Spinal cord (tissue), 9 donors: ENCODE measurements at regions not wholly inside any gene's neighbourhood (a gene's known extent, or its start where the extent isn't known, plus 50 kb on each side); places are given as distances from the start of the nearest gene placed in this dataset.

ENCODE experiments used
- DNase-seq, 6 donors: peaks; one replicate each; pipeline versions ENCODE4 v3.0.0 to v3.0.0-alpha.2; 2013 to 2015; ENCODE audit warnings: low spot score in 6 of 6, low read depth in 4 of 6
- H3K27ac ChIP-seq: one replicate; pipeline ENCODE4 v1.5.1; 2013; ENCODE audit warnings: low read depth, low read length, control low read depth
- H3K27me3 ChIP-seq: one replicate; pipeline ENCODE4 v1.6.1; 2013; ENCODE audit warnings: low read length; ENCODE audit not compliant: control insufficient read depth, insufficient read depth
- H3K36me3 ChIP-seq: one replicate; pipeline ENCODE4 v1.6.1; 2013; ENCODE audit warnings: low read length; ENCODE audit not compliant: control insufficient read depth, insufficient read depth
- H3K4me1 ChIP-seq: one replicate; pipeline ENCODE4 v1.6.1; 2013; ENCODE audit warnings: low read length; ENCODE audit not compliant: control insufficient read depth, insufficient read depth
- H3K4me3 ChIP-seq: one replicate; pipeline ENCODE4 v1.5.1; 2013; ENCODE audit warnings: low read depth, low read length, control low read depth
- H3K9me3 ChIP-seq: one replicate; pipeline ENCODE4 v1.6.1; 2013; ENCODE audit warnings: low read length; ENCODE audit not compliant: control insufficient read depth, insufficient read depth
- WGBS: methylation state at CpG from one replicate; pipeline ENCODE4 v1.1.5; 2013; ENCODE audit warnings: missing lambda C conversion rate; ENCODE audit not compliant: insufficient coverage; 5-methylcytosine and 5-hydroxymethylcytosine counted together
- donor health status: healthy.

GRCh38 chr5:117431091-117431490, 856.5 kb upstream of the SEMA6A start:
- WGBS, result 86% methylated on average over 1 of the region's 3 CpGs
- Histone ChIP-seq H3K9me3 (no peaks in the 10 kb centered on the region), H3K27ac (no peak overlapping the region), H3K27me3 (no peaks in the 10 kb centered on the region), H3K4me1 (no peaks in the 10 kb centered on the region), H3K36me3 (no peaks in the 10 kb centered on the region), H3K4me3 (no peak overlapping the region)
- DNase-seq, result no peak

- Histone ChIP-seq H3K27ac (no peak overlapping the region), H3K4me1 (no peaks in the 10 kb centered on the region), H3K9me3 (no peaks in the 10 kb centered on the region), H3K4me3 (no peak overlapping the region), H3K36me3 (no peaks in the 10 kb centered on the region), H3K27me3 (no peaks in the 10 kb centered on the region)
- DNase-seq, result no peak
- no CpG with 5 or more reads among the region's 3 CpGs for WGBS
Measured at GRCh38 chr5:117425163-117425562, 850.5 kb upstream of the SEMA6A start.

DNA sequence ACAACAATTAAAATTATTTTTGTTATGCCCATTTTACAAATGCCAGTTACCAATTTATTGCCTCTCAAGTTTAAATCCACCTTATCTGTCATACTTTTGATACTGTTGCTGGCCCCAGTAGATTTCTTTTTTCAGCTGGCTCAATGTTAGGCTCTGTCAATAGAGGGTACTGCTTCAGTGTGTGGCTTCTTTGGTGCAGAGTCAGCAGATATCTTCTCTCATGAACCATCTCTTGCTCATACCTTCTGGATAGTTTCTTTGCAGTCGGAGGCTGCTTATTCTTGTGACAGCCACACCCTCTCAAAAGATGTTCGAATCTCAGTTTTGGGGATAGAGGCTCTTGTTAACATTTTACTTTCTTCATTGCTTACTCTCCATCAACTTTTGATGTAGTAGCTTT, 849.9 kb upstream of the SEMA6A start:
- no peak overlapping the region for H3K27ac ChIP-seq
- H3K9me3 ChIP-seq, result no peaks in the 10 kb centered on the region
- no peaks in the 10 kb centered on the region for H3K27me3 ChIP-seq
- H3K4me3 ChIP-seq, result no peak overlapping the region
- WGBS, result no CpG with 5 or more reads among the region's 2 CpGs
- H3K36me3 ChIP-seq, result no peaks in the 10 kb centered on the region
- H3K4me1 ChIP-seq, result no peaks in the 10 kb centered on the region
- DNase-seq, result no peak

DNA sequence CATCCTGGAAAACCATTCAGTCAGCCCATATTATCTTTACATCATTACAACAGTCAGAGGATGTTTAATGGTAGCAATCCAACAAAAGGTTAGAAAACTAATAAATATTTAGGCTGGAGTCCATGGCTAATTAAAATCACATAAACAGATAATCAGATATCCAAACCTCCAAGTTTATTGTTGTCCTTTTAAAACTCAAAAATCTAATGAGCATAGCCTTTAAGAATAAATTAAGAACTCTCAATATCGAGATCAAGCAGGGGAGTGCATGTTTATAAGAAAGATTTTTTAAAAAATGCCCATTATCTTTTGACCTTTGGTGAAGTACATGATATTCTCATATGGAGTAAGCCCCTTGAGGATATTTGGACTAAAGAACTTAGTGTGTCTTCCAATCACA, 842.9 kb upstream of the SEMA6A start:
- no peak overlapping the region for H3K4me3 ChIP-seq
- no peaks in the 10 kb centered on the region for H3K9me3 ChIP-seq
- no CpG with 5 or more reads among the region's 1 CpG for WGBS
- no peak overlapping the region for H3K27ac ChIP-seq
- H3K4me1 ChIP-seq, result no peaks in the 10 kb centered on the region
- H3K36me3 ChIP-seq, result no peaks in the 10 kb centered on the region
- DNase-seq, result no peak
- no peaks in the 10 kb centered on the region for H3K27me3 ChIP-seq

DNA sequence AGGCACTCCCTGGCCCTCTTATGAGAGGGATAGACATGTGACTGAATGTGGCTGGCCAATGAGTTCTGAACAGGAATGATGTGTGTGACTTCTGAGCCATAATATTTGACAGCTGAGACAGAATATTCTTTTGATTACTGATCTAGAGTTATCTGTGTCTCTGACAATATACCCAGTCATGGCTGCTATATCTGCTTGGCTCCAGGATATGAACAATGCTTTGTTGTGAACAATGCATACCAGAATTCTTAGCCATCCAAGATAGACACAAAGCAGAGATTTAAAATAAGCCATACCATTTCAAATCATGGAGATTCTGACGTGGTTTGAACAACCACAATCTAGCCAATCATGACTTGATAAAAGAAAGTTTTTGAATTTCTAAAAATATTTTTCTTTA, 840.3 kb upstream of the SEMA6A start:
- no CpG with 5 or more reads among the region's 1 CpG for WGBS
- H3K27ac ChIP-seq, result no peak overlapping the region
- no peak for DNase-seq
- H3K27me3 ChIP-seq, result no peaks in the 10 kb centered on the region
- H3K4me1 ChIP-seq, result no peaks in the 10 kb centered on the region
- H3K36me3 ChIP-seq, result no peaks in the 10 kb centered on the region
- H3K9me3 ChIP-seq, result no peaks in the 10 kb centered on the region
- no peak overlapping the region for H3K4me3 ChIP-seq

DNA sequence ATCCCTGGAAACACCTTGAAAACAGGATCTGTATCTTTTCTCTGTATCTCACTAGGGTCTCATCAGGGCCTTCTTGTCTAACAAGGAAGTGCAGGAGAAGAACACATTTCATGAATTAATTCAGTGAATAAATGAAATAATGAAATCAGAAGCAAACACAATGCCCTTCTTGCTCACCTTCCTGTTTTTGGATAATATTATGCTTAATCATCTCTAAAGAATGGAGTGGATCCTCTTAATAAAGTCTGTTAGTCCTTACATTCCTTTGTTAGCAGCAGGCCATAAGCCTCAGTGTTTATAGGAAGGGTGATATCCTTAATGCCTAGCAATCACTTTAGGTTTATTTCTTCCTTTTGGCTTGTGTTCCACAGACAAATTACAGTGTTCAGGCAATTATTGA, 837.1 kb upstream of the SEMA6A start:
- H3K9me3 ChIP-seq, result no peaks in the 10 kb centered on the region

GRCh38 chr5:117405197-117405596, 830.6 kb upstream of the SEMA6A start:
- no peaks in the 10 kb centered on the region for H3K4me1 ChIP-seq
- no peaks in the 10 kb centered on the region for H3K36me3 ChIP-seq
- no peak overlapping the region for H3K27ac ChIP-seq
- no peaks in the 10 kb centered on the region for H3K27me3 ChIP-seq
- no peak for DNase-seq
- H3K9me3 ChIP-seq, result no peaks in the 10 kb centered on the region
- H3K4me3 ChIP-seq, result no peak overlapping the region
- WGBS, result no CpG with 5 or more reads among the region's 2 CpGs

More for the DNA sequence above, 837.1 kb upstream of the SEMA6A start:
- H3K4me1 ChIP-seq, result no peaks in the 10 kb centered on the region
- H3K27ac ChIP-seq, result no peak overlapping the region
- DNase-seq, result peak in 1 of 6 donors; percentile 17
- no peaks in the 10 kb centered on the region for H3K27me3 ChIP-seq
- no peaks in the 10 kb centered on the region for H3K36me3 ChIP-seq
- no peak overlapping the region for H3K4me3 ChIP-seq

DNA sequence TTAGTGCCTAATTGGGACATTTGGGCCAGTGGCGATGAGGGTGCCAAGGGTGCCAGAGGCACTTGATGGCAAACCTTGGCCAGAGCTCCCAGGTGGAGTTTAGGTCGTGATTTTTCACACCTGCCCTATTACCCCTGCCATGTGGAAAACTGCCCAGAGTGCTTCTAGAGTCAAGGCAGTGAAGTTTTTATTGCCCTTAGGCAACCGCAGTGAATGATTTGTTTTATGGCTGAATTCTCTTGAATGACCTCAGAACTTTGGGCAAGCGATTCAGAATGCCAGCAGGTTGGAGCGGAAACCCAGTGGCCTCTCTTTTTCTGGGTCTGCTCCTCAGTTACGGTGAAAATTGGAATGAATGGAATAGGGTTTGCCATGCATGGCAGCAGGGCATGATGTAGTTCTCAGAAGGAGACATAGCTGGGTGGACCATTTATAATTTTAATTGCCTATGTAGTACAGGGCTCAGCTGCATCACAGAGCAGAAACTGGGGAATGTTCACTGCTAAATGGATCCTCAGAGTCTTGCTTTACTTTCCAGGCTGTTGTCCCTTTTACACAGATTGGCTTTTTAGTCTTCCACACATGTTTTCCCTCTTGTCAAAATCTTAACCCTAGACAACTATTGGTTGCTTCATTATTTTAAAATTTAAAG, 820.0 kb upstream of the SEMA6A start:
- H3K27ac ChIP-seq, result no peak overlapping the region
- no peaks in the 10 kb centered on the region for H3K36me3 ChIP-seq
- H3K4me1 ChIP-seq, result peaks cover 3% of the 10 kb centered on the region
- no peak overlapping the region for H3K4me3 ChIP-seq
- 38% methylated on average over 5 of the region's 6 CpGs for WGBS
- DNase-seq, result peak in 1 of 6 donors; percentile 16
- H3K9me3 ChIP-seq, result no peaks in the 10 kb centered on the region
- no peaks in the 10 kb centered on the region for H3K27me3 ChIP-seq

DNA sequence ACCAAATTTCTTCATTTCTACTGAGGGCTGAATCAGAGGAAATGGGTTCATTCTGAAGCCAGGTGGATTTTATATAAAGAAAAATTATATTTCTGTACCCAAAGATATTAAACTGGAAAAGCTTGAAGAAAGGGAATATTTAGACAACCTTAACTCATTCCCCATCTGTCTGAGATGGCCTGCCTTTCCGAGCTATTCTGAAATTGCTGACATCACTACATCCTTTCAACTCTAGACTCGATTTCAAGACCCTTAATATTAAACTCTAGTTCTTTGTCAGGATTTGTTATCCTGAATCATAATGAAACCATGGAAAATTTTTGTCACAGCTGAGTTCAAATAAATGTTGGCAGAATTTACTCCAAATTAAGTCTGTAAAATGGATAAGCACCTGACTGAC, 818.5 kb upstream of the SEMA6A start:
- no peaks in the 10 kb centered on the region for H3K9me3 ChIP-seq
- no peak for DNase-seq
- H3K27ac ChIP-seq, result no peak overlapping the region
- H3K4me3 ChIP-seq, result no peak overlapping the region
- no peaks in the 10 kb centered on the region for H3K36me3 ChIP-seq
- H3K4me1 ChIP-seq, result peaks cover 3% of the 10 kb centered on the region
- no CpG with 5 or more reads among the region's 2 CpGs for WGBS
- no peaks in the 10 kb centered on the region for H3K27me3 ChIP-seq

GRCh38 chr5:117380316-117380715, 805.7 kb upstream of the SEMA6A start:
- Histone ChIP-seq H3K4me3 (no peak overlapping the region), H3K4me1 (no peaks in the 10 kb centered on the region), H3K36me3 (no peaks in the 10 kb centered on the region), H3K27me3 (no peaks in the 10 kb centered on the region), H3K27ac (no peak overlapping the region), H3K9me3 (no peaks in the 10 kb centered on the region)
- DNase-seq, result peak in 1 of 6 donors; percentile 15
